Adrenal gland (tissue), 5 donors: ENCODE measurements at regions not wholly inside any gene's neighbourhood (a gene's known extent, or its start where the extent isn't known, plus 50 kb on each side); places are given as distances from the start of the nearest gene placed in this dataset.

Source experiments
- CTCF ChIP-seq, 6 experiments: fragments of 450-650 bp in 4 of 6; fragments of 200-600 bp in 2 of 6; sonication (generic) in 1 of 6; IDR thresholded peaks; 1 replicate in 5 of 6; 2 replicates in 1 of 6; pipeline versions ENCODE4 v1.5.1 to v1.8.0; 2016 to 2021; ENCODE audit warnings: antibody characterized with exemption in 6 of 6, mild to moderate bottlenecking in 2 of 6, moderate library complexity in 1 of 6
- POLR2A ChIP-seq, 2 donors: fragments of 450-650 bp; IDR thresholded peaks; one replicate each; pipeline ENCODE4 v1.6.1; 2017; ENCODE audit warnings: antibody characterized with exemption in 2 of 2, mild to moderate bottlenecking in 2 of 2, moderate library complexity in 1 of 2
- donor health status: DM: no; HTN: no; CAD: no.

GRCh38 chr16:64445245-64445644, 676.6 kb downstream of the CDH11 start:
- no peak for TF ChIP-seq CTCF (IDR thresholded peaks at IDR 0.05)
- no peak for TF ChIP-seq POLR2A (IDR thresholded peaks at IDR 0.05)
